Loucy (cell line): ENCODE measurements at regions not wholly inside any gene's neighbourhood (a gene's known extent, or its start where the extent isn't known, plus 50 kb on each side); places are given as distances from the start of the nearest gene placed in this dataset.

Experiments
- H2AFZ ChIP-seq: fragments of 200-600 bp; sonication (generic); 2 replicates; pipeline ENCODE4 v1.6.0; 2016; ENCODE audit warnings: antibody characterized with exemption, mild to moderate bottlenecking, low read length, moderate library complexity
- H3F3A ChIP-seq: fragments of 200-600 bp; 2 replicates; pipeline ENCODE4 v1.6.0; 2016; ENCODE audit warnings: antibody characterized with exemption, low read depth, mild to moderate bottlenecking
- H3K27me3 ChIP-seq: fragments of 200-600 bp; sonication (generic); 2 replicates; pipeline ENCODE4 v1.6.1; 2014; ENCODE audit warnings: low read length, mild to moderate bottlenecking; ENCODE audit not compliant: insufficient read depth, poor library complexity, severe bottlenecking
- H3K36me3 ChIP-seq: fragments of 200-600 bp; sonication (generic); 2 replicates; pipeline ENCODE4 v1.6.1; 2016; ENCODE audit warnings: low read length; ENCODE audit not compliant: insufficient read depth
- H3K4me1 ChIP-seq: fragments of 200-600 bp; sonication (generic); 2 replicates; pipeline ENCODE4 v1.5.1; 2014; ENCODE audit warnings: low read length, mild to moderate bottlenecking; ENCODE audit not compliant: insufficient read depth, poor library complexity, severe bottlenecking
- H3K4me2 ChIP-seq: fragments of 200-600 bp; sonication (generic); 2 replicates; pipeline ENCODE4 v1.6.0; 2014; ENCODE audit warnings: antibody characterized with exemption, low read length, low read depth, mild to moderate bottlenecking; ENCODE audit not compliant: poor library complexity, severe bottlenecking
- H3K4me3 ChIP-seq: fragments of 200-600 bp; sonication (generic); 2 replicates; pipeline ENCODE4 v1.5.1; 2014; ENCODE audit warnings: low read length, mild to moderate bottlenecking, mixed read lengths; ENCODE audit not compliant: poor library complexity, severe bottlenecking
- H3K79me2 ChIP-seq: fragments of 200-600 bp; sonication (generic); 2 replicates; pipeline ENCODE4 v1.6.1; 2014; ENCODE audit warnings: low read length; ENCODE audit not compliant: insufficient read depth
- H3K9ac ChIP-seq: fragments of 200-600 bp; sonication (generic); 2 replicates; pipeline ENCODE4 v1.6.0; 2014; ENCODE audit warnings: mild to moderate bottlenecking, low read depth, low read length, moderate library complexity; ENCODE audit not compliant: poor library complexity, severe bottlenecking
- H3K9me2 ChIP-seq: fragments of 200-600 bp; sonication (generic); replicated peaks from 2 replicates; pipeline ENCODE4 v1.6.1; 2016; ENCODE audit warnings: low read depth, low read length, mixed read lengths
- H3K9me3 ChIP-seq: fragments of 200-600 bp; sonication (generic); 2 replicates; pipeline ENCODE4 v1.6.1; 2014; ENCODE audit warnings: mild to moderate bottlenecking, antibody characterized with exemption, low read length, low read depth; ENCODE audit not compliant: insufficient read depth
- H4K20me1 ChIP-seq: fragments of 200-600 bp; sonication (generic); 2 replicates; pipeline ENCODE4 v1.6.0; 2014; ENCODE audit warnings: antibody characterized with exemption, low read length, mild to moderate bottlenecking; ENCODE audit not compliant: insufficient read depth, poor library complexity, severe bottlenecking
- CTCF ChIP-seq: fragments of 200-600 bp; sonication (generic); conservative IDR thresholded peaks from 2 replicates; pipeline ENCODE4 v1.5.1; 2014; ENCODE audit warnings: mild to moderate bottlenecking, antibody characterized with exemption, low read length
- EZH2phosphoT487 ChIP-seq: fragments of 200-600 bp; IDR thresholded peaks from 2 replicates; pipeline ENCODE4 v1.6.1; 2018; ENCODE audit warnings: antibody characterized with exemption, mild to moderate bottlenecking, moderate library complexity, borderline replicate concordance

- no peak overlapping the region for H3K4me2 ChIP-seq
- no peak overlapping the region for H3K9ac ChIP-seq
- H3K4me1 ChIP-seq: no peaks in the 10 kb centered on the region
- H4K20me1 ChIP-seq: no peaks in the 10 kb centered on the region
- no peak overlapping the region for H3K4me3 ChIP-seq
- no peaks in the 10 kb centered on the region for H3F3A ChIP-seq
- H3K79me2 ChIP-seq: no peaks in the 10 kb centered on the region
- no peaks in the 10 kb centered on the region for H3K36me3 ChIP-seq
- no peaks in the 10 kb centered on the region for H3K9me3 ChIP-seq
- no peak overlapping the region for H2AFZ ChIP-seq
- TF ChIP-seq CTCF: no peak
- no peaks in the 10 kb centered on the region for H3K27me3 ChIP-seq
- no peaks in the 10 kb centered on the region for H3K9me2 ChIP-seq
These were observed 455.6 kb upstream of the BOD1L1 start for GRCh38 chr4:14083150-14083549.

GRCh38 chr4:14084598-14084997 is 457.1 kb upstream of the BOD1L1 start:
- no peak overlapping the region for H3K4me2 ChIP-seq
- H3K27me3 ChIP-seq: no peaks in the 10 kb centered on the region
- H3K4me1 ChIP-seq: no peaks in the 10 kb centered on the region
- TF ChIP-seq EZH2phosphoT487 (no peak), CTCF (no peak)
- H3K9me2 ChIP-seq: no peaks in the 10 kb centered on the region
- H3K9me3 ChIP-seq: no peaks in the 10 kb centered on the region
- no peaks in the 10 kb centered on the region for H3K36me3 ChIP-seq
- no peaks in the 10 kb centered on the region for H4K20me1 ChIP-seq
- no peak overlapping the region for H3K9ac ChIP-seq
- no peak overlapping the region for H3K4me3 ChIP-seq
- no peaks in the 10 kb centered on the region for H3F3A ChIP-seq
- no peaks in the 10 kb centered on the region for H3K79me2 ChIP-seq
- no peak overlapping the region for H2AFZ ChIP-seq

GRCh38 chr4:14087459-14087858 is 459.9 kb upstream of the BOD1L1 start:
- no peaks in the 10 kb centered on the region for H4K20me1 ChIP-seq
- no peak overlapping the region for H3K9ac ChIP-seq
- no peaks in the 10 kb centered on the region for H3K79me2 ChIP-seq
- H3K9me3 ChIP-seq: no peaks in the 10 kb centered on the region
- H3K4me2 ChIP-seq: no peak overlapping the region
- H3K27me3 ChIP-seq: no peaks in the 10 kb centered on the region
- TF ChIP-seq CTCF: no peak
- no peak for TF ChIP-seq EZH2phosphoT487
- no peaks in the 10 kb centered on the region for H3K4me1 ChIP-seq
- H3F3A ChIP-seq: no peaks in the 10 kb centered on the region
- H3K4me3 ChIP-seq: no peak overlapping the region
- H3K36me3 ChIP-seq: no peaks in the 10 kb centered on the region
- no peak overlapping the region for H2AFZ ChIP-seq
- H3K9me2 ChIP-seq: no peaks in the 10 kb centered on the region
